ENCODE measurements at regions not wholly inside any gene's neighbourhood (a gene's known extent, or its start where the extent isn't known, plus 50 kb on each side); places are given as distances from the start of the nearest gene placed in this dataset.

- Histone ChIP-seq H3K79me2 (ENCODE audit: insufficient read depth, low read length) (no peaks in the 10 kb centered on the region), H3K9me3 (ENCODE audit: low read length) (peaks cover 31% of the 10 kb centered on the region), H3K9ac (ENCODE audit: insufficient read depth, low read depth, low read length) (no peak overlapping the region), H3K4me3 (replicated peaks in 1 of 3; ENCODE audit: insufficient read depth in 1 of 3, low read depth in 2 of 3, low read length in 3 of 3) (no peak overlapping the region), H3K27ac (ENCODE audit: extremely low read length, insufficient read depth, low read length) (no peak overlapping the region), H2AFZ (ENCODE audit: low read length) (no peak overlapping the region), H3K36me3 (replicated peaks in 1 of 2; ENCODE audit: control insufficient read depth in 1 of 2, insufficient read depth in 2 of 2, low read length in 2 of 2) (no peaks in the 10 kb centered on the region), H4K20me1 (ENCODE audit: insufficient read depth, low read length) (no peaks in the 10 kb centered on the region), H3K4me1 (ENCODE audit: insufficient read depth, low read length) (no peaks in the 10 kb centered on the region), H3K4me2 (ENCODE audit: low read depth, low read length) (no peak overlapping the region), H3K27me3 (ENCODE audit: control insufficient read depth in 1 of 2, insufficient read depth in 2 of 2, low read length in 2 of 2) (no peaks in the 10 kb centered on the region)
- ChIA-PET CTCF (ENCODE audit: low intra/inter-chr PET ratio, low total read pairs) (no interaction called here), POLR2A (no interaction called here)
- WGBS (ENCODE audit: low lambda C conversion rate): 50% methylated on average over 4 of the region's 4 CpGs
- intact Hi-C loops (cut with micrococcal nuclease; ENCODE audit: unreplicated experiment) (no loop called here), in situ Hi-C loops (cut with HindIII; ENCODE audit: extremely low pct_ligation_motif_present, low pct_unique_long_range_greater_than_20kb) (no loop called here)
- no peak for FAIRE-seq
- TF ChIP-seq ZNF337 (CRISPR knock-in tag; IDR thresholded peaks at IDR 0.05; ENCODE audit: borderline replicate concordance, low read depth) (no peak), ZNF264 (CRISPR knock-in tag; IDR thresholded peaks at IDR 0.05) (no peak), THAP8 (CRISPR knock-in tag; IDR thresholded peaks at IDR 0.05; ENCODE audit: borderline replicate concordance) (no peak), ZNF292 (CRISPR knock-in tag; IDR thresholded peaks at IDR 0.05; ENCODE audit: borderline replicate concordance, low read depth) (no peak), MTERF4 (CRISPR knock-in tag; IDR thresholded peaks at IDR 0.05) (no peak), ZEB1 (IDR thresholded peaks at IDR 0.05; ENCODE audit: insufficient replicate concordance, low read depth) (no peak), TAF15 (IDR thresholded peaks at IDR 0.05; ENCODE audit: low read depth, low read length, poor library complexity, severe bottlenecking) (no peak), ZNF235 (CRISPR knock-in tag; IDR thresholded peaks at IDR 0.05; ENCODE audit: borderline replicate concordance) (no peak), TCF12 (IDR thresholded peaks at IDR 0.05) (no peak), TCF12 (CRISPR knock-in tag; IDR thresholded peaks at IDR 0.05) (no peak), REXO4 (CRISPR knock-in tag; IDR thresholded peaks at IDR 0.05; ENCODE audit: borderline replicate concordance) (no peak), ZNF350 (CRISPR knock-in tag; IDR thresholded peaks at IDR 0.05; ENCODE audit: borderline replicate concordance, low read depth) (no peak), ZNF354B (CRISPR knock-in tag; IDR thresholded peaks at IDR 0.05) (no peak), FLYWCH1 (CRISPR knock-in tag; IDR thresholded peaks at IDR 0.05) (no peak), ZFP36L2 (CRISPR knock-in tag; IDR thresholded peaks at IDR 0.05) (no peak), MBNL3 (CRISPR knock-in tag; conservative IDR thresholded peaks at IDR 0.05) (no peak), ZBTB39 (CRISPR knock-in tag; IDR thresholded peaks at IDR 0.05) (no peak)
- no peak for ATAC-seq
- BruUV-seq (replicated peaks): no TSS peak
- no peak for DNase-seq (ENCODE audit: low spot score)
These were observed 95.0 kb downstream of the AASDHPPT start for GRCh38 chr11:106172386-106172991.
